Panc1 (cell line): ENCODE measurements at regions not wholly inside any gene's neighbourhood (a gene's known extent, or its start where the extent isn't known, plus 50 kb on each side); places are given as distances from the start of the nearest gene placed in this dataset.
A peak's percentile ranks its signal among the peaks of the same experiment; 100 is the strongest.
"Not testable (repeated sequence)": the region's sequence is repeated elsewhere in the genome, so short reads cannot be mapped to it uniquely, and the experiment has no call there.

ENCODE experiments used
- ATAC-seq: fragments of 200-7000 bp; cut with Tn5 transposase; 2 replicates; pipeline ENCODE4 v1.9.1; 2020; ENCODE audit warnings: mild to moderate bottlenecking, moderate library complexity
- BruUV-seq: library from RNA; stranded (reverse); fragments of 400-500 nt; replicated peaks from 2 replicates; lab custom pipeline; 2021; lab: Mats Ljungman, UMichigan
- CTCF ChIA-PET: fragments of 300-600 bp; sonication (Branson Sonifier 250); formaldehyde crosslinking; loops from one replicate; lab custom pipeline; 2022; ENCODE audit warnings: antibody characterized with exemption; lab: Charles Lee
- POLR2A ChIA-PET: fragments of 300-600 bp; sonication (Branson Sonifier 250); formaldehyde crosslinking; loops from one replicate; lab custom pipeline; 2022; ENCODE audit warnings: antibody characterized with exemption; lab: Charles Lee
- DNase-seq: peaks from one replicate; pipeline ENCODE4 v3.0.0-alpha.2; 2010; ENCODE audit warnings: low read depth, low spot score
- H3K27ac ChIP-seq: 2 replicates; pipeline ENCODE4 v1.5.1; 2011; ENCODE audit warnings: mild to moderate bottlenecking, low read length, inconsistent platforms
- H3K27me3 ChIP-seq: fragments of 200-500 bp; sonication (Bioruptor generic); 2 replicates; pipeline ENCODE4 v1.6.0; 2014; ENCODE audit warnings: low read length, inconsistent platforms; ENCODE audit not compliant: control insufficient read depth, insufficient read depth
- H3K36me3 ChIP-seq: fragments of 200-500 bp; sonication (Bioruptor generic); 2 replicates; pipeline ENCODE4 v1.5.1; 2014; ENCODE audit warnings: inconsistent platforms, mild to moderate bottlenecking, low read length, moderate library complexity; ENCODE audit not compliant: control insufficient read depth, insufficient read depth
- H3K4me1 ChIP-seq: 2 replicates; pipeline ENCODE4 v1.5.1; 2011; ENCODE audit warnings: inconsistent platforms, mild to moderate bottlenecking, low read length, moderate library complexity; ENCODE audit not compliant: control insufficient read depth, insufficient read depth
- H3K4me3 ChIP-seq, 2 experiments: 2 replicates each; pipeline ENCODE4 v1.5.1; 2011 to 2012; ENCODE audit warnings: low read depth in 2 of 2, low read length in 2 of 2, mild to moderate bottlenecking in 2 of 2, inconsistent platforms in 1 of 2, moderate library complexity in 1 of 2
- H3K9me3 ChIP-seq: fragments of 200-500 bp; sonication (Bioruptor generic); 2 replicates; pipeline ENCODE4 v1.5.1; 2014; ENCODE audit warnings: low read depth, mild to moderate bottlenecking, inconsistent platforms, low read length, moderate library complexity; ENCODE audit not compliant: control insufficient read depth, insufficient read depth
- CTCF ChIP-seq: fragments of 450-650 bp; IDR thresholded peaks from 2 replicates; pipeline ENCODE4 v1.5.1; 2017; ENCODE audit warnings: mild to moderate bottlenecking
- POLR2AphosphoS5 ChIP-seq: IDR thresholded peaks from 2 replicates; pipeline ENCODE4 v1.6.1; 2012; ENCODE audit warnings: mild to moderate bottlenecking, low read depth, low read length, moderate library complexity
- REST ChIP-seq, 2 experiments: IDR thresholded peaks; 2 replicates each; pipeline ENCODE4 v1.6.1; 2011 to 2012; ENCODE audit warnings: low read depth in 2 of 2, control low read depth in 1 of 2, low read length in 1 of 2, mild to moderate bottlenecking in 1 of 2, moderate library complexity in 1 of 2; ENCODE audit not compliant: insufficient read depth in 1 of 2
- SIN3A ChIP-seq: IDR thresholded peaks from 2 replicates; pipeline ENCODE4 v1.6.1; 2012; ENCODE audit warnings: low read depth, mild to moderate bottlenecking, low read length, moderate library complexity, borderline replicate concordance; ENCODE audit not compliant: insufficient read depth
- TCF7L2 ChIP-seq: IDR thresholded peaks from 2 replicates; pipeline ENCODE4 v1.6.1; 2011; ENCODE audit warnings: mild to moderate bottlenecking, low read depth, low read length, inconsistent platforms
- in situ Hi-C: cut with HindIII; loops from 2 replicates; pipeline ENCODE4 v1.10.0; 2016; ENCODE audit warnings: low sequenced_read_pairs, low pct_unique_long_range_greater_than_20kb
- intact Hi-C: fragments of 100-400 bp; cut with micrococcal nuclease; formaldehyde crosslinking; loops from one replicate; pipeline ENCODE4 v1.10.0; 2022; ENCODE audit not compliant: unreplicated experiment

DNA sequence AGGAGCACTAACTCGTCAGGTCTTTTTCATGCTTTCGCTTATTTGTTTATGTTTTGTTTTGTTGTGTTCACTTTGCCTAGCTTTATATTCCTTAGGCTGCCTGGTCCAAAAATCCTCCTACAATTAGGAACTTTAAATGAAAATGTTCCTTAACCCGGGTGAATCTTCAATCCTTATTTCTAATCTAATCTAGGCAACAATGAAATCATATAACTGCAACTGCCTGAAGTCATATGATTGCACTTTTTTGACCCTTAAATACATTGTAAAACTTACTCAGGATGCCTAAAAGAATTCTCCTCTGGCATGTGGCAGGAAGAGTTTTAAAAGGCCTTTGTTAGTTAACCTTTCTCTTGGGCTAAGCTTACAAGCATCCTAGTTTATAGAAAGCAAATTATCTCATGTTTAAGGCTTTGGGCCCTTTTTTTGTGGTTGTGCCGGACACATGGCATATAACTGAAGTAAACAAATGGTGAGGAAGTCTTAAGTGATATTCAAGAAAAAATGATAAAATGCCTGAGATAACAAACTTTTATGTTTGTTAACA lies 279.4 kb downstream of the FAT4 start:
- no peak for ATAC-seq
- Histone ChIP-seq H3K36me3 (no peaks in the 10 kb centered on the region), H3K4me3 (no peak overlapping the region), H3K27ac (peak overlapping the region; percentile 48; the same call in 1 of the 2 replicates), H3K27me3 (no peaks in the 10 kb centered on the region), H3K9me3 (no peaks in the 10 kb centered on the region), H3K4me1 (no peaks in the 10 kb centered on the region)
- TF ChIP-seq REST (IDR thresholded peaks at IDR 0.05; ENCODE audit: insufficient read depth in 1 of 2, low read depth in 2 of 2, low read length in 1 of 2) (no peak), TCF7L2 (peak; percentile 65)
- no peak for DNase-seq
- POLR2A ChIA-PET: no interaction called here
- no TSS peak for BruUV-seq
- intact Hi-C loops: no loop called here
- CTCF ChIA-PET: no interaction called here
- in situ Hi-C loops: no loop called here

- POLR2A ChIA-PET, BruUV-seq, CTCF ChIA-PET, H3K36me3 ChIP-seq, DNase-seq, intact Hi-C loops, H3K27ac ChIP-seq, H3K27me3 ChIP-seq, ATAC-seq, H3K4me3 ChIP-seq, in situ Hi-C loops, H3K9me3 ChIP-seq, H3K4me1 ChIP-seq: not testable (repeated sequence)
Observed at GRCh38 chr4:125605926-125606325, 291.2 kb downstream of the FAT4 start.

- TF ChIP-seq CTCF (no peak), TCF7L2 (no peak), REST (IDR thresholded peaks at IDR 0.05; ENCODE audit: insufficient read depth in 1 of 2, low read depth in 2 of 2, low read length in 1 of 2) (no peak), SIN3A (no peak), POLR2AphosphoS5 (no peak)
- no peaks in the 10 kb centered on the region for H3K4me1 ChIP-seq
- H3K4me3 ChIP-seq: no peak overlapping the region
- in situ Hi-C loops (no loop called here), intact Hi-C loops (no loop called here)
- ChIA-PET POLR2A (no interaction called here), CTCF (no interaction called here)
- no peaks in the 10 kb centered on the region for H3K27me3 ChIP-seq
- ATAC-seq (no peak), DNase-seq (no peak)
- BruUV-seq: no TSS peak
- no peak overlapping the region for H3K27ac ChIP-seq
- H3K36me3 ChIP-seq: no peaks in the 10 kb centered on the region
- no peaks in the 10 kb centered on the region for H3K9me3 ChIP-seq
Observed at GRCh38 chr4:125620066-125620860, 305.5 kb downstream of the FAT4 start.
